ENCODE measurements at regions not wholly inside any gene's neighbourhood (a gene's known extent, or its start where the extent isn't known, plus 50 kb on each side); places are given as distances from the start of the nearest gene placed in this dataset.

GRCh38 chr20:57939499-57939898 lies 229.7 kb upstream of the PMEPA1 start:
- peaks cover 0 to 5% (median 0%) of the 10 kb centered on the region in 11 donors for H3K9me3 ChIP-seq
- no peak overlapping the region for H3K27ac ChIP-seq
- no peak overlapping the region for H3K4me3 ChIP-seq
- intact Hi-C loops (cut with DNase I): loop anchor here in 1 of 10 donors (1.0 kb wide), 1 partner anchor 21 kb away; no protein-coding TSS in a partner anchor
- H3K36me3 ChIP-seq: no peaks in the 10 kb centered on the region
- WGBS, 2 donors: 89 to 94% methylated on average over 3 of the region's 3 CpGs
- TF ChIP-seq CTCF (IDR thresholded peaks at IDR 0.05): no peak
- H3K27me3 ChIP-seq: peaks cover 0 to 4% (median 0%) of the 10 kb centered on the region in 7 donors
- no peak for ATAC-seq
- DNase-seq: no peak
- H3K4me1 ChIP-seq: peaks cover 0 to 21% (median 7%) of the 10 kb centered on the region in 9 donors

- peak in 1 of 2 donors; percentile 20 for DNase-seq
- H3K36me3 ChIP-seq: no peaks in the 10 kb centered on the region
- H3K27ac ChIP-seq: peak overlapping the region in 3 of 10 donors; percentile 14 to 67 (median 46)
- intact Hi-C loops (cut with DNase I): loop anchor here in 1 of 10 donors (1.0 kb wide), 1 partner anchor 20 kb away; no protein-coding TSS in a partner anchor
- peaks cover 0 to 5% (median 0%) of the 10 kb centered on the region in 11 donors for H3K9me3 ChIP-seq
- no peak overlapping the region for H3K4me3 ChIP-seq
- no peak for TF ChIP-seq CTCF (IDR thresholded peaks at IDR 0.05)
- ATAC-seq: peak in 7 of 8 donors; percentile 37 to 81 (median 69)
- H3K4me1 ChIP-seq: peaks cover 0 to 21% (median 7%) of the 10 kb centered on the region in 9 donors
- peaks cover 0 to 4% (median 0%) of the 10 kb centered on the region in 7 donors for H3K27me3 ChIP-seq
- 60 to 61% methylated on average over 19 of the region's 19 CpGs for WGBS, 2 donors
These were observed 228.6 kb upstream of the PMEPA1 start for GRCh38 chr20:57938158-57939108.

GRCh38 chr20:57936636-57937385 lies 227.0 kb upstream of the PMEPA1 start:
- 75 to 79% methylated on average over 6 of the region's 6 CpGs for WGBS, 2 donors
- Histone ChIP-seq H3K4me3 (no peak overlapping the region), H3K27me3 (peaks cover 0 to 3% (median 0%) of the 10 kb centered on the region in 7 donors), H3K9me3 (peaks cover 0 to 5% (median 0%) of the 10 kb centered on the region in 11 donors), H3K4me1 (peaks cover 0 to 21% (median 7%) of the 10 kb centered on the region in 9 donors), H3K36me3 (no peaks in the 10 kb centered on the region), H3K27ac (no peak overlapping the region)
- ATAC-seq (no peak), DNase-seq (no peak)
- no peak for TF ChIP-seq CTCF (IDR thresholded peaks at IDR 0.05)
- intact Hi-C loops (cut with DNase I): no loop called here

- Histone ChIP-seq H3K36me3 (no peaks in the 10 kb centered on the region), H3K27me3 (peaks cover 0 to 3% (median 0%) of the 10 kb centered on the region in 7 donors), H3K9me3 (peaks cover 0 to 5% (median 0%) of the 10 kb centered on the region in 11 donors), H3K4me3 (no peak overlapping the region), H3K27ac (no peak overlapping the region), H3K4me1 (peaks cover 0 to 27% (median 7%) of the 10 kb centered on the region in 9 donors)
- no peak for DNase-seq
- WGBS, 2 donors: 87 to 89% methylated on average over 10 of the region's 10 CpGs
- no peak for ATAC-seq
- intact Hi-C loops (cut with DNase I): no loop called here
- no peak for TF ChIP-seq CTCF (IDR thresholded peaks at IDR 0.05)
These were observed 225.1 kb upstream of the PMEPA1 start for GRCh38 chr20:57934913-57935312.

Data from heart right ventricle (tissue), 16 donors.